ENCODE measurements at regions not wholly inside any gene's neighbourhood (a gene's known extent, or its start where the extent isn't known, plus 50 kb on each side); places are given as distances from the start of the nearest gene placed in this dataset.

- Histone ChIP-seq H2BK15ac (ENCODE audit: low read length) (no peak overlapping the region), H2AFZ (ENCODE audit: low read length) (no peak overlapping the region), H3K56ac (replicated peaks; ENCODE audit: insufficient read length, low read depth, low read length) (no peak overlapping the region), H3K9ac (replicated peaks in 1 of 4; ENCODE audit: extremely low read depth in 1 of 4, low read depth in 3 of 4, low read length in 3 of 4) (no peak overlapping the region), H3K9me3 (ENCODE audit: insufficient read depth in 2 of 2, low read depth in 1 of 2, low read length in 1 of 2) (no peaks in the 10 kb centered on the region), H4K91ac (replicated peaks; ENCODE audit: insufficient read length, low read length) (no peak overlapping the region), H3K23ac (ENCODE audit: insufficient read length) (no peak overlapping the region), H3K79me1 (ENCODE audit: low read depth, low read length) (no peaks in the 10 kb centered on the region), H3K4ac (replicated peaks; ENCODE audit: insufficient read length, low read depth, low read length) (no peak overlapping the region), H4K5ac (ENCODE audit: insufficient read length, low read depth, low read length) (no peak overlapping the region), H3K36me3 (ENCODE audit: control insufficient read depth in 2 of 4, insufficient read depth in 4 of 4, low read length in 3 of 4) (no peaks in the 10 kb centered on the region), H3K14ac (ENCODE audit: insufficient read length) (no peak overlapping the region), H4K20me1 (replicated peaks in 1 of 2; ENCODE audit: control insufficient read depth in 1 of 2, insufficient read depth in 2 of 2, low read length in 2 of 2) (no peaks in the 10 kb centered on the region), H3K4me2 (ENCODE audit: insufficient read depth in 1 of 2, low read depth in 2 of 2, low read length in 2 of 2) (no peak overlapping the region), H3K79me2 (ENCODE audit: control insufficient read depth in 1 of 2, insufficient read depth in 2 of 2, low read length in 2 of 2) (no peaks in the 10 kb centered on the region), H3K27me3 (replicated peaks in 1 of 4; ENCODE audit: control insufficient read depth in 3 of 4, extremely low read depth in 1 of 4, insufficient read depth in 3 of 4, low read length in 3 of 4) (no peaks in the 10 kb centered on the region), H2AK5ac (ENCODE audit: low read depth, low read length) (no peak overlapping the region), H2BK120ac (replicated peaks; ENCODE audit: low read depth, low read length) (no peak overlapping the region), H3K18ac (ENCODE audit: extremely low read depth, low read length) (no peak overlapping the region), H2BK20ac (ENCODE audit: low read length) (no peak overlapping the region), H3K27ac (ENCODE audit: low read depth, low read length) (no peak overlapping the region), H3K23me2 (ENCODE audit: low read depth, low read length) (no peaks in the 10 kb centered on the region), H4K8ac (ENCODE audit: extremely low read depth, insufficient read depth, low read length) (no peak overlapping the region), H3K4me3 (ENCODE audit: extremely low read depth in 1 of 4, insufficient read depth in 2 of 4, low read depth in 3 of 4, low read length in 4 of 4) (no peak overlapping the region), H3K4me1 (replicated peaks in 1 of 4; ENCODE audit: control insufficient read depth in 3 of 4, insufficient read depth in 4 of 4, low read length in 3 of 4) (no peaks in the 10 kb centered on the region), H2BK5ac (ENCODE audit: low read depth, low read length) (no peak overlapping the region), H2BK12ac (ENCODE audit: low read depth, low read length) (no peak overlapping the region)
- CTCF ChIA-PET (ENCODE audit: partially characterized antibody): no interaction called here
- POLR2A ChIA-PET (ENCODE audit: partially characterized antibody): no interaction called here
- FAIRE-seq: no peak
- no peak for TF ChIP-seq GTF2F1 (IDR thresholded peaks at IDR 0.05; ENCODE audit: borderline replicate concordance, low read depth, low read length)
- no peak for TF ChIP-seq TEAD4 (IDR thresholded peaks at IDR 0.05; ENCODE audit: low read depth, low read length)
- no peak for TF ChIP-seq BRCA1 (IDR thresholded peaks at IDR 0.05; ENCODE audit: low read depth, low read length)
- no peak for DNase-seq (ENCODE audit: low read depth in 1 of 2, low spot score in 2 of 2)
- WGBS, 2 experiments (ENCODE audit: extremely low coverage in 1 of 2, insufficient coverage in 1 of 2, insufficient read length in 1 of 2, insufficient replicate concordance in 2 of 2, low coverage in 1 of 2, low lambda C conversion rate in 2 of 2, missing lambda C conversion rate in 1 of 2): 97% methylated on average over 4 of the region's 4 CpGs; no CpG with 5 or more reads in 1 of the 2 experiments
These were observed 116.7 kb downstream of the MED10 start for GRCh38 chr5:6261668-6262067.

Measured in H1 (cell line).